ENCODE measurements at regions not wholly inside any gene's neighbourhood (a gene's known extent, or its start where the extent isn't known, plus 50 kb on each side); places are given as distances from the start of the nearest gene placed in this dataset.

DNA sequence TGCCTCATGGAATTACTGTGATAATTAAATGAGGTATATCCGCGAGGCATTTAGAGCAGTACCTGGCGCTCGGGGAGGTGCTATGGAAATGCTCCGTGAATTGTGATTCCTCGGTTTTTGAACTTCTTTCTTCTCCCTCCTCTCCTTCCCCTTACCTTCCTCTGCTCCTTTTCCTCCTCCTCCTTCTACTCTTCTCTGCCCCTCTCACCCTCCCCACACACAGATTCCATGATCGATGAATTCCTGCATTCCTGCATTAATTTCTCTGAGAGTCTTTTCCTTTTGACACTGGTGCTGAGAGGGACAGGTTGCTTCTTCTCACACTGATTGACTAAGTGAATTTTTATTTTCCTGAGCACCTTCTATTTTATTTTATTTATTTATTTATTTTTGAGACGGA is 101.2 kb upstream of the RGMA start:
- BruUV-seq (replicated peaks), result no TSS peak
- Histone ChIP-seq H3K9me3 (replicated peaks; ENCODE audit: control insufficient read depth, insufficient read depth, low read depth, low read length) (no peaks in the 10 kb centered on the region), H3K36me3 (ENCODE audit: control insufficient read depth, insufficient read depth, low read length) (no peaks in the 10 kb centered on the region), H3K27me3 (ENCODE audit: control insufficient read depth in 2 of 2, insufficient read depth in 2 of 2, low read length in 2 of 2) (peaks cover 7 to 18% of the 10 kb centered on the region in 2 experiments; a peak in 4 of 5 replicates), H3K27ac (ENCODE audit: extremely low read depth, low read depth, low read length) (no peak overlapping the region), H2AFZ (ENCODE audit: low read depth, low read length) (no peak overlapping the region), H3K4me3 (no peak overlapping the region), H3K4me1 (replicated peaks in 1 of 2; ENCODE audit: control insufficient read depth in 2 of 2, insufficient read depth in 2 of 2, low read length in 2 of 2) (no peaks in the 10 kb centered on the region), H4K20me1 (replicated peaks; ENCODE audit: control insufficient read depth, insufficient read depth, low read length) (no peaks in the 10 kb centered on the region), H3K9me1 (ENCODE audit: control insufficient read depth, insufficient read depth, low read length) (no peaks in the 10 kb centered on the region), H3K79me2 (ENCODE audit: control insufficient read depth, insufficient read depth, low read length) (no peaks in the 10 kb centered on the region), H3K9ac (ENCODE audit: insufficient read depth in 1 of 2, low read depth in 2 of 2, low read length in 2 of 2) (no peak overlapping the region), H3K4me2 (ENCODE audit: insufficient read depth, low read length) (no peak overlapping the region)
- 2% methylated on average over 8 of the region's 8 CpGs for WGBS (ENCODE audit: insufficient coverage, low coverage, missing lambda C conversion rate)
- DNase-seq (ENCODE audit: extremely low read depth in 1 of 4, low spot score in 3 of 4) (no peak), FAIRE-seq (no peak), ATAC-seq (no peak)
- CTCF ChIA-PET (ENCODE audit: low intra/inter-chr PET ratio), result no interaction called here
- intact Hi-C loops (cut with micrococcal nuclease), result no loop called here
- in situ Hi-C loops (cut with MboI), result no loop called here
- POLR2A ChIA-PET, result no interaction called here
- no peak for TF ChIP-seq NFRKB (IDR thresholded peaks at IDR 0.05; ENCODE audit: low read depth)
- TF ChIP-seq POLR2G (IDR thresholded peaks at IDR 0.05; ENCODE audit: low read depth, low read length), result no peak
- TF ChIP-seq ERF (CRISPR knock-in tag; IDR thresholded peaks at IDR 0.05), result no peak
- TF ChIP-seq COPS2 (conservative IDR thresholded peaks at IDR 0.05), result no peak
- no peak for TF ChIP-seq VEZF1 (CRISPR knock-in tag; IDR thresholded peaks at IDR 0.05)
- TF ChIP-seq RBM22 (IDR thresholded peaks at IDR 0.05; ENCODE audit: low read depth, low read length, poor library complexity, severe bottlenecking), result no peak
- TF ChIP-seq NFIC (IDR thresholded peaks at IDR 0.05), result no peak
- TF ChIP-seq ZBTB40 (IDR thresholded peaks at IDR 0.05), result no peak
- TF ChIP-seq ZBTB40 (CRISPR knock-in tag; IDR thresholded peaks at IDR 0.05), result no peak
- TF ChIP-seq JUND (IDR thresholded peaks at IDR 0.05; ENCODE audit: borderline replicate concordance, low read depth, low read length), result no peak
- TF ChIP-seq JUND (tag; IDR thresholded peaks at IDR 0.05; ENCODE audit: borderline replicate concordance, low read depth, low read length), result no peak
- TF ChIP-seq ZSCAN32 (CRISPR knock-in tag; IDR thresholded peaks at IDR 0.05), result no peak
- no peak for TF ChIP-seq RB1 (IDR thresholded peaks at IDR 0.05; ENCODE audit: low read depth)
- TF ChIP-seq RFX7 (CRISPR knock-in tag; IDR thresholded peaks at IDR 0.05), result no peak
- no peak for TF ChIP-seq SRSF7 (optimal IDR thresholded peaks at IDR 0.05; ENCODE audit: low read depth, low read length)

All from K562 (cell line).